ENCODE measurements at regions not wholly inside any gene's neighbourhood (a gene's known extent, or its start where the extent isn't known, plus 50 kb on each side); places are given as distances from the start of the nearest gene placed in this dataset.
"Not testable (repeated sequence)": the region's sequence is repeated elsewhere in the genome, so short reads cannot be mapped to it uniquely, and the experiment has no call there.

DNA sequence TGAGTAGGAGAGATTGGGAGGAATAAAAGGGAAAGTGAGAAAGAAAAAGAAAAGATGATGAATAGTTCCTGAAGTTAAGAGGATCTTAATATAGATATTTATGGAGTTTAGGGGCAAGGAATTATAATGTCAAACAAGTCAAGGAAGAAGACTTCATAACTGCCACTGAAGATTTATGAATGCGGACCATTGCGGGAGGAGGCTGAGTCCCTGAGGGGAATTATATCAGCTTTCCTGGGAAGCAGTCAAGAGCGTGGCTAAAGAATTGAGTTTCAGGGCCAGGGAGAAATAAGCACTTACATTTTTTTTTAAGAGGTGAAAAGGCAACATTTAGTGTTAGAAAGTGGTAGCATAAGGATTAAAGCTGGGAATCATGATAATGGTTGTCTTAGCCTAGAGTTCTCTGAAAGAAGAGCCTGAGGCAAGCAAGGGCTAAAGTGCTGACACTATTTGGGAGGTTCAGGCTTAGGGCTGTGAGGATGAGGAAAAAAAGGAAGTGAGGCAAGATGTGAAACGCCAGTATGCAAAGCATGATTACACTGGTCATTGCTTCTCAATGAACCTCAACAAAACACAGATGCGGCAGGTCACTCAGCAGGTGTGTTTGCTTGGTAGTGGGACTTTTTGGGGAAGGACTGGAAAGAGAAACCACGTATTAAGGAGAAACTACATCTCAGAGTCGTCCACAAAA is 217.1 kb downstream of the SLC4A3 start:
- no peak for DNase-seq

DNA sequence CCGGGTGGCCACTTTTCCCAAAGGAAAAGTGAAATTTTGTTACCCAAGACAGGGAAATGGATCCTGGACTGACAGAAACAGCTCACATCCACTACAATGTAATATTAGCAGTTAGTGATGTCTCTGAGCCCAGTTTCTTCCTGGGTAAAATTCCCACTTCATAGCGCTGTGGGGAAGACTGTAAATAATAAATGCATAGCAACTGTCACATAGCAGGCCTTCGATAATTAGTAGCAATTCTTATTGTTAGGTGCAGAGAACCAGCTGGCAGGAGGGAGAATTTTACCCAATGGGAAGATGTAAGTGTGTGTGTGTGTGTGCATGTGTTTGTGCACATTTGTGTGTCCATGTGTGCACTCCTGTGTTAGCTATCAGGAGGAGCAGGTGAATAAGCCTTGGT is 221.5 kb downstream of the SLC4A3 start:
- no peak for DNase-seq

DNA sequence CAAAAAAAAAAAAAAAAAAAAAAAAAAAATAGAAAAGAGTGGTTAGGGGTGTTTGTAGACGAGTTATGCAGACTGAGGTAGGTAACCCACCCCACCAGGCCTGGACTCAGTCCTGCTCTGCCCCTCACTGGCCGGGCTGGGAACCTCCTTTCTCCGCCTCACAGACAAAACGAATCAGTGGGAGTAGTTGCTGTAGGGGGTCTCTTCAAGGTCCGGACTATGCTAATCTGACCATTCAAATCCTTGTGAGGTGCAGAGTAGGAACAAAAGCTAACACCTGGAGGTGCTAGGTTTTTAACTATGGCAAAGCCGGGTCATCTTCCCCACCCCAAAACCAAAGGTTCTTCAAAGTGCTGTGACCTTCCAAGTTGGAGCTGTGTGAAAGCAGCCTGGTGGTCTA is 223.7 kb downstream of the SLC4A3 start:
- DNase-seq, result no peak

DNA sequence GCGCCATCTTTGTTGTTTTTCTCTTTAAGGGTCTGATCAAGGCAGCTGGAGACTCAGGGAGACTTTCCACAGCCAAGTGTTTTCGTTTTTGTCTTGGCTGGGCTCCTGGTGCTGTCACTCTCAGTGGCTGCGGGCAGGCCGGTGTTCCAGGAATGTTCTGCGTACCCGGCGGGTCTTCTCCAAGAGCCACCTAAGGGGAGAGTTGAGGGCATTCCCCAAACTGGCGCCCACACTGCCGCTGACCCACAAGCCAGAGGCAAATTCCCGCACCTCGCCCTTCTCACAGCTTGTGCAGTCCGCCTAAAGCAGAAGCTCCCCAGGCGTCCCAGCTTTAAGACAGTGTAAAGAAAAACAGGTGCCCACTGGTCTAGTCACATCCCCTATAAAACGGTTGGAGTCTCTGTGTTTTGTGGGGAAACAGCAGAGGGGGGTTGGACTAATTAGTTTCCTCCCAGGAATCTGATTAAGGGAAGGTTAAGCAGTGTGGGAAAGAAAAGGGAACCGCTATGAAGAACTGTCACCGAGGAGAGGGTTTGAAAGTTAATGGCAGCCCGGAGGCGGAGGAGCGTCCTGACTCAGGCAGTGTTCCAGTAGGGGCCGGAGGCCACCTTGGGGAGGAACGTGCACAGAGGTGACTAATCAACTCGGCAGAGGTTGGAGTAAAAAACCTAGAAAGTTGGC is 224.5 kb downstream of the SLC4A3 start:
- no peak for DNase-seq

DNA sequence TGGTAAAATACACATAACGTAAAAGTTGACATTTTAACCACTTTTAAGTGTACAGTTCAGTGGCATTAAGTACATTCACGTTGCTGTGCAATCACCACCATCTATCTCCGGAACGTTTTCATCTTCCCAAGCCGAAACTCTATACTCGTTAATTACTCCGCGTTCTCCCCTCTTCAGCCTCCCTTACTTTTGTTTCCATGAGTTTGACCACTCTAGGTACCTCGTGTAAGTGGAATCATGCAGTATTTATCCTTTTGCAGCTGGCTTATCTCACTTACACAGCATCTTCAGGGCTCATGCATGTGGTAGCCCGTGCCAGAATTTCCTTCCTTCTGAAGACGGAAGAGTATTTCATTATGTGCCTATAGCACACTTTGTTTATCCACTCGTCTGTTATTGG is 225.2 kb downstream of the SLC4A3 start:
- DNase-seq, result no peak

DNA sequence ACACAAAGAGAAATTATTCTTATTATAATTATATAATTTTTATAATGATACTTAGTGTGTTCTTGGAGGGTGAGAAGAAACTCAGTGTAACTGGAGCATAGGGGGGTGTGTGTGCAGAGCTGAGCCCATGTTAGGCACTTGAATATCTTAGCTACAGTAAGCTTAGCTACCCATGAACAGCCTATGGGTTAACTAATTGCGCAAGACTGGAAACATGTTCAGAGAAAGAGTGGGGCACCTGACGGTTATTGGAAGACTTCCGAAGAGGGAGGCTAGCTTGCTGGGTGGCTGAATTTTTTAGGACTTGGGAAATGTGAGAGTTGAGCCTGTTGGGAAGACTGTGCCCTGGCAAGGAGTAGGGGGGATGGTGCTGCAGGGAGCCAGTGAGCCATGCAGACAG is 229.2 kb downstream of the SLC4A3 start:
- no peak for DNase-seq

DNA sequence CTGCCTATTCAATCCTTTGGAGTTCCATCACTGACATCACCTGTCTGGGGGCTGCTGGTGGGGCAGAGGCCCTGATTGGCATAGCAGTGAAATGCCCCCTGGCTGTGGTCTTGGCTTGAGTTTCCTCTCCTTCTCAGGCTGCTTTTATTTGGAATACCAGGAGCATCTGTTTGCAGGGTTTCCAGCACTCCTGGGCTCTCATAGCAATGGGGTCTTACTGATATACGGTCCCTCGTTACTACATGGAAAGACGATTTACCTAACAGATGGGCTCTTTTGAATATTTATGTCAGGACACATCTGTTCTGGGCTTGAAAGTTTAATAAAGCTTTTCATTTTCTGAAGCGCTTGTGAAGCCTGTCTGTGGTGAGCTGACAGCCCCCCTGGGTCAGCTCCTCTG is 230.3 kb downstream of the SLC4A3 start:
- no peak for DNase-seq

DNA sequence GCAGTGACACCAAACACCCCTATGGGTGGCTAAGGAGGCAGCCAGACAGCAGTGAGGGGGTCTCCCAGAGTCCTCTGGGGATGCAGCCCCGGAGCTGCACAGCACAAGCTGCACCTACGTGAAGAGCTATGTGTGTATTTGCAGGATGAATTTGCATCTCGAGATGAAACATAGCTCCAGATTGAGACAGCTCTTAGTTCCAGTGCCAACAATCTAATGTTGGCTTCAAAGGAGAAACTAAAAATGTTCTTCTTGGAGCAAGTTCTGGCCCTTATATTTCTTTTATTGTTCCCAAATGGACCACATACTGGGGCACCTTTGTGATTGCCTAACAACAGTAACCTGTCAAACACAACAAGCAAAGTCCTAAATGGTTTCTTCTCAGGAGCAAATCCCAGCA is 233.9 kb downstream of the SLC4A3 start:
- DNase-seq, result no peak

DNA sequence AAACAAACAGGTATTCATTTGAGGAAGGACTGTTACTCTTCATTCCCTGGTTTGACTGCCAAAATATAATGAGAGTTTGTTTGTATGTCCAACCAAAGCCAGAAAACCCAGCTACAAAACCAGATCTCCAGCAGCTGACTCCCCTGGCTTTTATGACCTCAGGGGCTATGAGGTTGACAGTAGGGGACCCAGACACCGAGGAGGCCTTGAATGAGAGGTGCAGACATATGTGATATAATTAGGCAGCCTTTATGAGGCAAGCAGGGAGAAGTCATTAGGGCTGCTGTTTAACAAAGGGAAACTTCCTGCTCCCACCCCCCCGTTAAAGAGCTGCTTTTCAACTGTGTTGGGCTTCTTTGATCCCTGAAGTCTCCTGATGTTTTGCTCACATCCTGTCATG is 236.7 kb downstream of the SLC4A3 start:
- DNase-seq, result no peak

DNA sequence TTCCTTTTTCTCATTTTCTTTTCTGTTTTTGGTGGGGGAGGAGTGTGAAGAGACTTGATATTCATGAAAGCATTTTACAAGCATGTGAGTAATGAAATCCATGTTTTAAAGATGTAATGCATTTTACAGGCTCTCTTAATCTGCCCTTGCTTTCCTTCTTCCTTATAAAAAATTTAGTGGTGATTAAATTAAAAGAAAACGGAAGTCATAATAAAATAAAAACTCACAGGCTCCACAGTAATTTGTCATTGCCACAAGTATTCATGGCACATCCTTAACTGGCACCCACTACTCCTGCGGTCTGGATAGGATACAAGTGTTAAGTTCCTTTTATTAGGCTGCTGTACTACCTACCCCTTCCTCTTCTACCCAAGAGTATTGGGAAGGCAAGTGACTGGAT is 241.2 kb downstream of the SLC4A3 start:
- no peak for DNase-seq

DNA sequence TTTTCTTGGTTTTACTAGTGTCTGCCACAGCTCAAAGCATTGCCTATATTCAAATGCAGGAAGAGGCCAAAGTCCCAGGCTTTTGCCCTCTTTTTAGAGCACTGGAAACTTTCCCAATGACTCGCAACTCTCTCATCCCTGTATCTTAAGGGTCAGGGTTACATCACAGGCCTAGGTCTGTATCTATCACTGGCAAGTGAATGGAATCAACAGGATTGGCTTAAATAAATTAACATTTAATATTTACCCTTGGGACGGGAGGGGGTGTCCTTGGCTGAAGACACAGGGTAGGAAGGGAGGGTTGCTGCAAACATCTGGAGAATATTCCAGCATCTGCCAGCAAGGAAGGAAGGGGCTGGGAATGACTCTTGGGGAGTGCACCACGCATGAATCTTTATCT is 242.6 kb downstream of the SLC4A3 start:
- no peak for DNase-seq

DNA sequence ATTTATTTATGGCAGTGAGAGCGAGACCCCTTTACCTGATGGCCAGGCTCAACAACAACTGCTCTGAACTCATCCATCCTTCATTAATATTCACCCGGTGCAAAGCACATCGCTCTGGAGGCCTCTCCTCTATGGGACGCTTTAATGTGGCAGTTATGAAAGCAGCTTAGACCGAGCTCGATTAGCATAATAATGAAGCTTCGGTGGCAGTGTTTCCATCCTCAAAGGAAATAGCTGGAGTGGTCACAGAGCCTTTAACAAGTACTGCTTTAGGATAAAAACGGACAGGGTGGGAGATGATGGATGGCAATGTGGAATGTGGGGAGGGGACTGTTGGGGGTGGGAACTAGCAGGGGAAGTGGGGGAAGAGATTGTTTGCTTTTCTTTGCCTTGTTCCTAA is 243.9 kb downstream of the SLC4A3 start:
- DNase-seq, result no peak

DNA sequence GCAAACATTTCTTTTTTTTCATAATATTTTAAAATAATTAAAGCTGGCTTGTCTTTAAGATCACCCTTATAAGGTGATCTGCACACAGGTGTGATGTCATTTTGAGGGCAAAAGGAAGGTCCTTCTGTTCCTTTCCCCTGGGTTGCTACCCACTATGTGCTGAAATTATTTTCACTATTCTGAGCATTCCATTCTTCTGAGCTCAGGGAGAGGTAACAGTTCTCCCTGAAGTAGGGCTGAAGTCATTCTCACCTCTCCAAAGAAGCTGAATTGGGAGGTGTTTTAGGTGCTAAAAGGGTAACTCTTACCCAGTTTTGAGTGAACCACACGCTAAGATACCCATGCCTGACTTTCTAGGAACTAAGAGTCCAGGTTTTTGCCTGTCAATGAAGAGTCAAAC is 247.6 kb downstream of the SLC4A3 start:
- DNase-seq, result no peak

DNA sequence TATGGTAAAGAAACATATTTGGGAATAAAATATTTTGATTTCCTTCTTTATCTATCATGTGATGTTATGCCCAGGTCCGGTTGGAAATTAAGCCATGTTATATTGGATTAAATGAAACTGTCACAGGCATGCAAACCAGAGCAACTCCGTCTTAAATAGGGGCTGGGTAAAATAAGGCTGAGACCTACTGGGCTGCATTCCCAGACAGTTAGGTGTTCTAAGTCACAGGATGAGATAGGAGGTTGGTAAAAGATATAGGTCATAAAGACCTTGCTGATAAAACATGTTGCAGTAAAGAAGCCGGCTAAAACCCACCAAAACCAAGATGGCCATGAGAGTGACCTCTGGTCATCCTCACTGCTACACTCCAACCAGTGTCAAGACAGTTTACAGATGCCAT is 248.6 kb downstream of the SLC4A3 start:
- DNase-seq, result not testable (repeated sequence)

DNA sequence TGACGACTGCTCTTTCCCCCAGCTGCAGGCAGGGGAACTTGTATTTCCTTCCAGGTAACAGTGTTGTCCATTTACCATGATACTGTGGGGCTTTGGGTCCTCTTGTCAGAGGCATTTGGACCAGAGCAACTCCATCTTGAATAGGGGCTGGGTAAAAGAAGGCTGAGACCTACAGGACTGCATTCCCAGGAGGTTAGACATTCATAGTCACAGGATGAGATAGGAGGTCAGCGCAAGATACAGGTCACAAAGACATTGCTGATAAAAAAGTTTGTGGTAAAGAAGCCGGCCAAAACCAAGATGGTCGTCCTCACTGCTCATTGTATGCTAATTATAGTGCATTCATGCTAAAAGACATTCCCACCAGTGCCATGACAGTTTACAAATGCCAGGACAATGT is 249.5 kb downstream of the SLC4A3 start:
- no peak for DNase-seq

DNA sequence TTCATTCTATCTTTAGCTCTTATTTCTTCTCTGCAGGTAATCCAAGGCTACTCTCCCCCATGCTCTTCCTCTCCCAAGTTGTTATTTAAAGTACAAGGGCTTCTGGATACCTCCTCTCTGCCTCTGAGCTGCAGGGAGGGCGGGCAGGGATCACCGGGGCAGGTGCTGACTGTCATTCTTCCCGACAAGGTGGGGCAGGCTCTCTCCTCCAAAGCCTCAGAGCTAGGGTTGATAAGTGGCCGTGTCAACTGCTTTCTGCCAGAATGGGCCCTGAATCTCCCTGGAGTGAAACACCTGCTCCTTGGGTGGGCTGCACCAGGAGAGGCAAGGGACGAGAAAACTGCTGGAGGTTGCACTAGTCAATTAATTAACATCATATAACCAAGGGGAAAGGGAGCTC is 250.3 kb downstream of the SLC4A3 start:
- no peak for DNase-seq

DNA sequence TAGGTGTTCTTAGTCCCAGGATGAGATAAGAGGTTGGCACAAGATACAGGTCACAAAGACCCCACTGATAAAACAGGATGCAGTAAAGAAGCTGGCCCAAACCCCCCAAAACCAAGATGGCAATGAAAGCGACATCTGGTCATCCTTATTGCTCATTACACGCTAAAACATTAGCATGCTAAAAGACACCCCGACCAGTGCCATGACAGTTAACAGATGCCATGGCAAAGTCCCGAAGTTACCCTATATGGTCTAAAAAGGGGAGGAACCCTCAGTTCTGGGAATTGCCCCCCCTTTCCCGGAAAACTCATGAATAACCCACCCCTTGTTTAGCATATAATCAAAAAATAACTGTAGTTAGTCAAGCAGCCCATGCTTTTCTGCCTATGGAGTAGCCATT is 251.1 kb downstream of the SLC4A3 start:
- no peak for DNase-seq

DNA sequence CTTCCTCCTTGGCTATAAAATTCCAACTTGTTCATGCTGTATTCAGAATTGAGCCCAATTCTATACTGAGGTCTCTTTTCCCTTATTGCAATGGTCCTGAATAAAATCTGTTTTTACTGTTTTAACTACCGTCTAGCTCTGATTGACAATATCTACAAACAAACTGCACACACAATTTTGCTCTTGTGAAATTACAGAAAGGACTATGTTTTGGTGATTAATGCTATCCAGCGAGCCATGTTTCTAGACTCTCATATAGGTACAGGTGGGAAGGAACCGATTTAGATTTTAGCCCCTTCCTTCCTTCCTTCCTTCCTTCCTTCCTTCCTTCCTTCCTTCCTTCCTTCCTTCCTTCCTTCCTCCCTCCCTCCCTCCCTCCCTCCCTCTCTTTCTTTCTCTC is 254.4 kb downstream of the SLC4A3 start:
- DNase-seq, result no peak

DNA sequence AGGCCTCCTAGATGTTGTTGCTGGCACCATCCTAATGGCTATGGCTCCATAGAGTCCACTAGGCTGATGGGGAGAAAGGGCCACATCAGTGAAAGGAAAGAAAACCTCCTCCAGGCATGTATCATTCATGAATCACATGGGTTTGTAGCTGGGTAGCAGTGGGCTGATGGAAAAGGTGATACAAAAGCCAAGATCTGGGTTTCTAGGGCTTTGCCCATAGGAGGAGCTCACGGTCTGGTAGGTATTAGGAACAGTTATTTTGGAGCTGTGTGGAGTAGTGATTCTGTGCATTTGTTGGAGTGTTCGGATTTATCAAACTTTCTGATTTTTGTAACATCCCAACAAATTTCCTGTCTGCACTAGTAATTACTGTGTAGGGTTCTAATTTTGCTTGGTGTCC is 259.2 kb downstream of the SLC4A3 start:
- DNase-seq, result no peak

DNA sequence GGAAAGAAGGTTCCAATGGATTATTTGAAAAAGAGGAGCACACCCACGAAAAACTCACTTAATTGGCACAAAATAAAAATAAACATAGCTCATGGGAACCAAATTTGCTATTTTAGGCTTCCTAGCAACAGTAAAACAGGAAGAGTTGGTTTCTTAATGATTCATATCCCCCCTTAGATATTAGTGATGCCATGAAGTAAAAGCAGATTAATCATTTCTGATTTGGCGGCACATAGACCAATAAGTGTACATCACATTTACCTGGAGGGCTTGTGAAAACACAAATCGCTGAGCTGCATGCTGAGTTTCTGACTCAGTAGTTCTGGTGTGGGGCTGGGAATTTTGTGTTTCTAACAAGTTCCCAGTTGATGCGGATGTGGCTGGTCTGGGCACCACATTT is 260.4 kb downstream of the SLC4A3 start:
- DNase-seq, result no peak

DNA sequence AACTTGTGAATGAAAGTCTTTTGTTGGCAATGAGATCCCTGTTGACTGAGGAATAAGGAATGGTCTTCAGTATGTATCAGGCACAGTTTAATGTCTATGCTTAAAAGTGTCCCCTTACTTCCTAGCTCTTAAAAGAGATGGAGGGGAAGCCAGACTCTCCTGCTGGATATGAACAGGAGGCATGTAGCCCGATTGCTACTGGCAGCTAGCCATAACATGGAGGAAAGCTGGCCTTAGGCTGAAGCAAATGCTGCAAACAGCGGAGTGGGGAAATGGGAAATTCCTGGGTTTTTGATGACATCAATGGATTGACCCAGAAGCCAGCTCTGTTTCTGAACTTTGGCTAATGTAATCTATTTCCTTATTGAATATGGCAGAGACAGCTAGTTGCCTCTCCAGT is 266.1 kb downstream of the SLC4A3 start:
- no peak for DNase-seq

DNA sequence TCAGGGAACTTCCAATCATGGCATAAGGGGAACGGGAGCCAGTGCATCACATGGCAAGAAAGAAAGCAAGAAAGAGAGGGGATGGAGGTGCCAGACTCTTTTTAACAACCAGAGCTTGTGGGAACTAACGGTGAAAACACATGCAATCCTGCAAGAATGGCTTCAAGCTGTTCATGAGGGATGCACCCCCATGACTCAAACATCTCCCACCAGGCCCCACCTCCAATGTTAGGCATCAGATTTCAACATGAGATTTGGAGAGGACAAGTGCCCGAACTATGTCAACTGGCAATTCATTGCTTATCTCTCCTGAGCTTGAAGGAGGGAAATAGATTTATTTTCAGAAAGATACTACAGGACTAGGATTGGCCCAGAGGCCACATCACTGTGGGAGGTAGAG is 270.0 kb downstream of the SLC4A3 start:
- no peak for DNase-seq

DNA sequence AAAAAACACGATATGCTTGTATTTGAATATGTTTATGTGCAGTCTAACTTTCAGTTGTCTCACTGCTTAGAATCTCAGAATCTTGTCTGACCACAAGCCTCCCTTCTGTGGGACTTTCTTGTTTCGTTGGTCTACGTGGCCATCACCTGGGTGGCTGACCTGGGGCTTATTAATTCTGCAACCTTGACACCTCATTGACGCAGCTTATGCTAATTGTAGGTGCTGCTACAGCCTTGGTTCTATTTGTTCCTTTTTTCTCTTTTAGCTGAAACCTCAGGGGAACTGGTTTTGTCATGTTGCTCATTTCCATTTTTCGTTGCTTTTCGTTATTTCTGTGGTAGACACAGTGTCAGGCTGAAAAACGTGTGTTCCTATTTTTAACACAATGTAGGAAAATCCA is 273.7 kb downstream of the SLC4A3 start:
- no peak for DNase-seq

DNA sequence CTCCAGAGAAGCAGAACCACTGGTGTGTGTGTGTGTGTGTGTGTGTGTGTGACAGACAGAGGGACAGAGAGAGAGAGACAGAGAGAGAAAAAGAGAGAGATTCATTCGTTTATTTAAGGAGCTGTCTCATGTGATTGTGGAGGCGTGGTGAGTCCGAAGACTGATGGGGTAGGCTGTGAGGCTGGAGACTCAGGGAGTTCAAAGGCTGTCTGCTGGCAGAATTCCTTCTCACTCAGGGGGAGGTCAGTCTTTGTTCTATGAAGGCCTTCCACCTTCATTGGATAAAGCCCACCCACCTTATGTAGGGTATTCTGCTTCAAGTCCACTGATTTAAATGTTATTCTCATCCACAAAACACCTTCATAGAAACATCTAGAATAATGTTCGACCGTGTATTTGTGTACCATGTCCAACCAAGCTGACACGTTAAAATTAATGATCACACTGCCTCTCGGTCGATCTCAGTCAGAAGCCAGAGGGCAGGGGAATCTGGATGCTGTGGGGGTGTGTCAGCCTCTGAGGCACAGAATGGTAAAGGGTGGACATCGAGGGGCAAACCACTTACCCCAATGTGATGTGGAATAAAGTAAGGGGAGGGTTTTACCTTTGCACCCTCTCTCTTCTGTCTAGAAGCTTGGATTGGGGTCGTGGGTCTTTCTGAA is 275.6 kb downstream of the SLC4A3 start:
- no peak for DNase-seq

DNA sequence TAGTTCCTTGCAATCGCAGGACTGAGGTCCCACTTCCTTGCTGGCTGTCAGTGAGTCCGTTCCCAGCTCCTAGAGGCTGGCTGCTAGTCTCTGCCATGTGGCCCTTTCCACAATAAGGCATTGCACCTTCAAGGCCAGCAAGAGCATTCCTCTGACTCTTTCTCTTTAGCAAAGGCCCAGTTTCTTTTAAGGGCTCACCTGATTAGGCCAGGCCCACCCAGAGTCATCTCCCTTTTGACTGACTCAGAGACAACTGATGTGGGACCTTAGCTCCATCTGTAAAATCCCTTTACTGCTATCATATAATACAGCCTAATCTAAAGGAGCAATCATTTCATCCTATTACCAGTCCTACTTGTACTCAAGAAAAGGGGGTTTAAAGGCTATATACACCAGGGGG is 278.2 kb downstream of the SLC4A3 start:
- DNase-seq, result no peak
